Endothelial cell of umbilical vein (primary cell): ENCODE measurements at regions not wholly inside any gene's neighbourhood (a gene's known extent, or its start where the extent isn't known, plus 50 kb on each side); places are given as distances from the start of the nearest gene placed in this dataset.

Source experiments
- BruUV-seq: library from RNA; stranded (reverse); fragments of 400-500 nt; replicated peaks from 2 replicates; lab custom pipeline; 2021; lab: Mats Ljungman, UMichigan
- CTCF ChIA-PET: fragments of 300-600, 350-600 bp; sonication (Branson Sonifier 250); formaldehyde crosslinking; loops from one replicate; lab custom pipeline; 2021; ENCODE audit warnings: antibody characterized with exemption, inconsistent platforms; lab: Charles Lee
- POLR2A ChIA-PET: fragments of 300-600, 350-600 bp; sonication (Branson Sonifier 250); formaldehyde crosslinking; loops from one replicate; lab custom pipeline; 2021; ENCODE audit warnings: antibody characterized with exemption, inconsistent platforms; lab: Charles Lee
- DNase-seq: peaks from one replicate; pipeline ENCODE4 v3.0.0-alpha.2; 2011; ENCODE audit warnings: low read depth, low spot score
- FAIRE-seq: peaks from 2 replicates; lab custom pipeline; 2011; peaks lifted over from hg19 to GRCh38; lab: Jason Lieb, UNC
- H2AFZ ChIP-seq: 2 replicates; pipeline ENCODE4 v1.6.0; 2012; ENCODE audit warnings: low read depth, low read length, control low read depth, inconsistent platforms
- H3K27ac ChIP-seq: 2 replicates; pipeline ENCODE4 v1.5.1; 2011; ENCODE audit warnings: low read depth, mild to moderate bottlenecking, control low read depth, low read length, moderate library complexity; ENCODE audit not compliant: insufficient read depth
- H3K27me3 ChIP-seq, 2 experiments: 2 replicates each; pipeline versions ENCODE4 v1.6.0 to v1.6.1; 2011; ENCODE audit warnings: low read length in 2 of 2, mixed read lengths in 1 of 2; ENCODE audit not compliant: control insufficient read depth in 2 of 2, insufficient read depth in 2 of 2
- H3K36me3 ChIP-seq, 2 experiments: 2 replicates in 1 of 2; 3 replicates in 1 of 2; pipeline ENCODE4 v1.5.1; 2011; ENCODE audit warnings: low read length in 2 of 2, mild to moderate bottlenecking in 1 of 2, moderate library complexity in 1 of 2; ENCODE audit not compliant: control insufficient read depth in 2 of 2, insufficient read depth in 2 of 2; ENCODE audit errors: extremely low read depth in 1 of 2
- H3K4me1 ChIP-seq: 3 replicates; pipeline ENCODE4 v1.5.1; 2011; ENCODE audit warnings: mild to moderate bottlenecking, low read length; ENCODE audit not compliant: control insufficient read depth, insufficient read depth; ENCODE audit errors: extremely low read depth
- H3K4me2 ChIP-seq: 2 replicates; pipeline ENCODE4 v1.6.1; 2011; ENCODE audit warnings: low read length, control low read depth, mixed read lengths; ENCODE audit not compliant: insufficient read depth
- H3K4me3 ChIP-seq, 3 experiments: fragments of 200-600 bp in 1 of 3; sonication (generic), shearing (Covaris generic) in 1 of 3; replicated peaks in 1 of 3; 2 replicates each; pipeline ENCODE4 v1.5.1; 2011 to 2016; ENCODE audit warnings: control low read depth in 3 of 3, low read length in 3 of 3, mild to moderate bottlenecking in 2 of 3, inconsistent platforms in 1 of 3, low read depth in 1 of 3, moderate library complexity in 1 of 3; ENCODE audit not compliant: insufficient read depth in 1 of 3
- H3K79me2 ChIP-seq: 2 replicates; pipeline ENCODE4 v1.6.0; 2012; ENCODE audit warnings: low read length, inconsistent platforms; ENCODE audit not compliant: control insufficient read depth, insufficient read depth
- H3K9ac ChIP-seq: replicated peaks from 2 replicates; pipeline ENCODE3; 2011; ENCODE audit warnings: low read length, control low read depth; ENCODE audit not compliant: insufficient read depth; ENCODE audit errors: extremely low read depth
- H3K9me1 ChIP-seq: replicated peaks from 3 replicates; pipeline ENCODE4 v1.6.0; 2011; ENCODE audit warnings: mild to moderate bottlenecking, low read length; ENCODE audit not compliant: control insufficient read depth, insufficient read depth; ENCODE audit errors: extremely low read depth
- H3K9me3 ChIP-seq: replicated peaks from 2 replicates; pipeline ENCODE4 v1.5.1; 2012; ENCODE audit warnings: low read length, inconsistent platforms; ENCODE audit not compliant: control insufficient read depth, insufficient read depth
- H4K20me1 ChIP-seq: replicated peaks from 2 replicates; pipeline ENCODE3; 2011; ENCODE audit warnings: mild to moderate bottlenecking, low read length; ENCODE audit not compliant: control insufficient read depth, insufficient read depth; ENCODE audit errors: extremely low read depth
- EZH2 ChIP-seq: IDR thresholded peaks from 2 replicates; pipeline ENCODE4 v1.6.1; 2012; ENCODE audit warnings: borderline replicate concordance, low read depth, mild to moderate bottlenecking, moderate library complexity, low read length, inconsistent platforms; ENCODE audit not compliant: severe bottlenecking
- FOS ChIP-seq: IDR thresholded peaks from 2 replicates; pipeline ENCODE4 v1.6.1; 2011; ENCODE audit warnings: mild to moderate bottlenecking, low read length, moderate library complexity, borderline replicate concordance; ENCODE audit not compliant: insufficient read depth
- GATA2 ChIP-seq: IDR thresholded peaks from 2 replicates; pipeline ENCODE4 v1.7.0; 2011; ENCODE audit warnings: low read depth, mild to moderate bottlenecking, moderate library complexity, mixed read lengths, low read length; ENCODE audit not compliant: insufficient read length, insufficient read depth
- JUN ChIP-seq: IDR thresholded peaks from 2 replicates; pipeline ENCODE4 v1.6.1; 2011; ENCODE audit warnings: borderline replicate concordance, low read depth; ENCODE audit not compliant: insufficient read length, insufficient read depth
- MYC ChIP-seq: IDR thresholded peaks from one replicate; pipeline ENCODE4 v1.6.1; 2011; ENCODE audit warnings: mild to moderate bottlenecking, low read depth, low read length
- POLR2A ChIP-seq: IDR thresholded peaks from 2 replicates; pipeline ENCODE4 v1.6.1; 2012; ENCODE audit warnings: low read depth, mild to moderate bottlenecking, control low read depth, low read length
- POLR2AphosphoS5 ChIP-seq: IDR thresholded peaks from 2 replicates; pipeline ENCODE4 v1.6.1; 2012; ENCODE audit warnings: low read depth, mild to moderate bottlenecking, control low read depth, low read length, moderate library complexity; ENCODE audit not compliant: insufficient read depth
- dilution Hi-C: fragments of 300-500 bp; cut with MboI; formaldehyde crosslinking; loops from one replicate; pipeline ENCODE4 v1.15.0; 2019; ENCODE audit warnings: low sequenced_read_pairs; ENCODE audit not compliant: extremely low pct_ligation_motif_present
- intact Hi-C: fragments of 100-400 bp; cut with micrococcal nuclease; formaldehyde crosslinking; loops from one replicate; pipeline ENCODE4 v1.10.0; 2022
- TF ChIP-seq, protein P1 (sequence below), 2 donors: IDR thresholded peaks; 1 replicate in 1 of 2; 2 replicates in 1 of 2; pipeline ENCODE4 v1.5.1; 2011; ENCODE audit warnings: low read length in 2 of 2, mild to moderate bottlenecking in 2 of 2, moderate library complexity in 2 of 2, control low read depth in 1 of 2, inconsistent platforms in 1 of 2, low read depth in 1 of 2; ENCODE audit not compliant: insufficient read depth in 1 of 2; ENCODE audit errors: extremely low read depth in 1 of 2
- TF ChIP-seq, protein P2 (sequence below): IDR thresholded peaks from 2 replicates; pipeline ENCODE4 v1.6.1; 2011; ENCODE audit not compliant: insufficient read depth, insufficient read length

DNA sequence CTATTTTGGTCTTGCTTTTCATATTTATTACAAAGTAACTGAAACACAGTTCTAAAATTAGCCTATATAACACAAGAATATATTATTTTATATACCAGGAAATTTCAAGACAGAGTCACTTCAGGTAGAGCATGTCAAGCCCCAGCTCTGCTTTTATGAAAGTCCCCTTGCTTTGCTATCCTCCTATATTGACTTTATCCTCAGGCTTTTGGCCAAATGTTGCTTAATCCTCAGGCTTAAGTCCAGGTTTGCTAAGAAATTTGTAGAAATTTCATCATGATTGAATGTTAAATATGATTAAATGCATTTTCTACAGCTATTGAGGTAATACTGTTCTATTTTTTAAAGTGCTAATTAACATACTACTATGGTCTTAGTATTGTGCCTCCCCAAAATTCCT is 227.6 kb downstream of the FZD1 start:
- dilution Hi-C loops = no loop called here
- TF ChIP-seq, protein P1, sequence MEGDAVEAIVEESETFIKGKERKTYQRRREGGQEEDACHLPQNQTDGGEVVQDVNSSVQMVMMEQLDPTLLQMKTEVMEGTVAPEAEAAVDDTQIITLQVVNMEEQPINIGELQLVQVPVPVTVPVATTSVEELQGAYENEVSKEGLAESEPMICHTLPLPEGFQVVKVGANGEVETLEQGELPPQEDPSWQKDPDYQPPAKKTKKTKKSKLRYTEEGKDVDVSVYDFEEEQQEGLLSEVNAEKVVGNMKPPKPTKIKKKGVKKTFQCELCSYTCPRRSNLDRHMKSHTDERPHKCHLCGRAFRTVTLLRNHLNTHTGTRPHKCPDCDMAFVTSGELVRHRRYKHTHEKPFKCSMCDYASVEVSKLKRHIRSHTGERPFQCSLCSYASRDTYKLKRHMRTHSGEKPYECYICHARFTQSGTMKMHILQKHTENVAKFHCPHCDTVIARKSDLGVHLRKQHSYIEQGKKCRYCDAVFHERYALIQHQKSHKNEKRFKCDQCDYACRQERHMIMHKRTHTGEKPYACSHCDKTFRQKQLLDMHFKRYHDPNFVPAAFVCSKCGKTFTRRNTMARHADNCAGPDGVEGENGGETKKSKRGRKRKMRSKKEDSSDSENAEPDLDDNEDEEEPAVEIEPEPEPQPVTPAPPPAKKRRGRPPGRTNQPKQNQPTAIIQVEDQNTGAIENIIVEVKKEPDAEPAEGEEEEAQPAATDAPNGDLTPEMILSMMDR (IDR thresholded peaks at IDR 0.05; ENCODE audit: extremely low read depth in 1 of 2, insufficient read depth in 1 of 2, low read depth in 1 of 2, low read length in 2 of 2) = no peak
- TF ChIP-seq FOS (no peak), JUN (no peak), EZH2 (no peak), POLR2AphosphoS5 (no peak), MYC (no peak), GATA2 (no peak), POLR2A (no peak)
- TF ChIP-seq, protein P2, sequence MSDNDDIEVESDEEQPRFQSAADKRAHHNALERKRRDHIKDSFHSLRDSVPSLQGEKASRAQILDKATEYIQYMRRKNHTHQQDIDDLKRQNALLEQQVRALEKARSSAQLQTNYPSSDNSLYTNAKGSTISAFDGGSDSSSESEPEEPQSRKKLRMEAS = no peak
- H3K9me3 ChIP-seq = no peaks in the 10 kb centered on the region
- no peaks in the 10 kb centered on the region for H3K79me2 ChIP-seq
- H2AFZ ChIP-seq = no peak overlapping the region
- no peak overlapping the region for H3K4me2 ChIP-seq
- no peak overlapping the region for H3K27ac ChIP-seq
- no peaks in the 10 kb centered on the region for H4K20me1 ChIP-seq
- no peaks in the 10 kb centered on the region for H3K36me3 ChIP-seq
- no peak overlapping the region for H3K4me3 ChIP-seq
- no peak for DNase-seq
- no peaks in the 10 kb centered on the region for H3K27me3 ChIP-seq
- ChIA-PET CTCF (interaction anchor here (0.8 kb wide), 1 partner anchor 204 kb away, joined by 3 read pairs; no protein-coding TSS in a partner anchor), POLR2A (no interaction called here)
- H3K4me1 ChIP-seq = no peaks in the 10 kb centered on the region
- FAIRE-seq = no peak
- no TSS peak for BruUV-seq
- intact Hi-C loops = no loop called here
- H3K9me1 ChIP-seq = no peaks in the 10 kb centered on the region
- H3K9ac ChIP-seq = no peak overlapping the region
